IMR-90 (cell line): ENCODE measurements at regions not wholly inside any gene's neighbourhood (a gene's known extent, or its start where the extent isn't known, plus 50 kb on each side); places are given as distances from the start of the nearest gene placed in this dataset.

Experiments
- ATAC-seq: fragments of 200-7000 bp; cut with Tn5 transposase; 2 replicates; pipeline ENCODE4 v1.9.1; 2020; ENCODE audit warnings: low read depth, mild to moderate bottlenecking, moderate library complexity
- BruUV-seq: library from RNA; stranded (reverse); fragments of 400-500 nt; replicated peaks from 2 replicates; lab custom pipeline; 2021; lab: Mats Ljungman, UMichigan
- CTCF ChIA-PET: fragments of 300-600 bp; formaldehyde crosslinking; extraction: SDS; loops from one replicate; lab custom pipeline; 2021; ENCODE audit warnings: antibody characterized with exemption; lab: Yijun Ruan, JAX
- POLR2A ChIA-PET: fragments of 300-600 bp; sonication (Branson Sonifier 250); formaldehyde crosslinking; loops from one replicate; lab custom pipeline; 2022; ENCODE audit warnings: antibody characterized with exemption; ENCODE audit not compliant: unreplicated experiment; lab: Charles Lee
- DNase-seq: peaks from one replicate; pipeline ENCODE4 v3.0.0; 2013
- H2AFZ ChIP-seq: replicated peaks from 2 replicates; pipeline ENCODE3; 2013; ENCODE audit warnings: low read length, mild to moderate bottlenecking; ENCODE audit not compliant: poor library complexity
- H2AK5ac ChIP-seq: 2 replicates; pipeline ENCODE4 v1.6.1; 2013; ENCODE audit warnings: low read depth, low read length, inconsistent platforms
- H2AK9ac ChIP-seq: replicated peaks from 2 replicates; pipeline ENCODE3; 2013; ENCODE audit warnings: mild to moderate bottlenecking, low read depth, low read length, moderate library complexity; ENCODE audit not compliant: poor library complexity
- H2BK120ac ChIP-seq: 2 replicates; pipeline ENCODE4 v1.6.1; 2013; ENCODE audit warnings: low read depth, low read length, inconsistent platforms
- H2BK15ac ChIP-seq: 3 replicates; pipeline ENCODE4 v1.6.1; 2013; ENCODE audit warnings: low read depth, low read length, inconsistent platforms
- H2BK20ac ChIP-seq: 2 replicates; pipeline ENCODE4 v1.6.1; 2013; ENCODE audit warnings: low read depth, mild to moderate bottlenecking, inconsistent platforms, low read length, moderate library complexity
- H2BK5ac ChIP-seq: 2 replicates; pipeline ENCODE4 v1.6.1; 2013; ENCODE audit warnings: mild to moderate bottlenecking, low read depth, low read length, inconsistent platforms; ENCODE audit not compliant: poor library complexity, severe bottlenecking
- H3K14ac ChIP-seq: replicated peaks from 2 replicates; pipeline ENCODE4 v1.6.1; 2013; ENCODE audit warnings: low read depth, low read length, inconsistent platforms
- H3K18ac ChIP-seq: 2 replicates; pipeline ENCODE4 v1.6.1; 2013; ENCODE audit warnings: low read depth, low read length, control low read depth
- H3K23ac ChIP-seq: 2 replicates; pipeline ENCODE4 v1.6.1; 2013; ENCODE audit warnings: low read depth, low read length, inconsistent platforms
- H3K27ac ChIP-seq: 2 replicates; pipeline ENCODE4 v1.5.1; 2013; ENCODE audit warnings: mild to moderate bottlenecking, control low read depth, low read length; ENCODE audit not compliant: insufficient read depth
- H3K27me3 ChIP-seq: 2 replicates; pipeline ENCODE4 v1.6.1; 2013; ENCODE audit warnings: low read length; ENCODE audit not compliant: control insufficient read depth, insufficient read depth
- H3K36me3 ChIP-seq: 2 replicates; pipeline ENCODE4 v1.6.1; 2013; ENCODE audit warnings: low read length, mixed read lengths; ENCODE audit not compliant: control insufficient read depth, insufficient read depth
- H3K4ac ChIP-seq: 2 replicates; pipeline ENCODE4 v1.6.1; 2013; ENCODE audit warnings: low read depth, low read length, inconsistent platforms
- H3K4me1 ChIP-seq: 2 replicates; pipeline ENCODE4 v1.6.1; 2013; ENCODE audit warnings: low read length, mixed read lengths; ENCODE audit not compliant: control insufficient read depth, insufficient read depth
- H3K4me2 ChIP-seq: 2 replicates; pipeline ENCODE4 v1.6.1; 2013; ENCODE audit warnings: low read depth, mild to moderate bottlenecking, control low read depth, low read length, moderate library complexity
- H3K4me3 ChIP-seq: 2 replicates; pipeline ENCODE4 v1.5.1; 2013; ENCODE audit warnings: low read depth, mild to moderate bottlenecking, control low read depth, low read length, moderate library complexity; ENCODE audit not compliant: insufficient read depth
- H3K56ac ChIP-seq: 2 replicates; pipeline ENCODE4 v1.6.1; 2013; ENCODE audit warnings: low read length, inconsistent platforms; ENCODE audit not compliant: insufficient read depth; ENCODE audit errors: extremely low read depth
- H3K79me1 ChIP-seq, 2 experiments: 2 replicates each; pipeline ENCODE4 v1.6.1; 2013; ENCODE audit warnings: low read length in 2 of 2, inconsistent platforms in 1 of 2, low read depth in 1 of 2
- H3K9ac ChIP-seq: 2 replicates; pipeline ENCODE4 v1.6.1; 2013; ENCODE audit warnings: low read depth, low read length, control low read depth
- H3K9me1 ChIP-seq: 2 replicates; pipeline ENCODE4 v1.6.1; 2013; ENCODE audit warnings: low read length, inconsistent platforms; ENCODE audit not compliant: insufficient read depth
- H3K9me3 ChIP-seq: 2 replicates; pipeline ENCODE4 v1.6.1; 2013; ENCODE audit warnings: low read length; ENCODE audit not compliant: control insufficient read depth, insufficient read depth
- H4K20me1 ChIP-seq: 2 replicates; pipeline ENCODE4 v1.6.1; 2013; ENCODE audit warnings: low read length, inconsistent platforms; ENCODE audit not compliant: insufficient read depth
- H4K5ac ChIP-seq: 2 replicates; pipeline ENCODE4 v1.6.1; 2013; ENCODE audit warnings: mild to moderate bottlenecking, low read depth, low read length, control low read depth
- H4K8ac ChIP-seq, 2 experiments: 2 replicates each; pipeline ENCODE4 v1.6.1; 2013; ENCODE audit warnings: low read depth in 2 of 2, low read length in 2 of 2, control low read depth in 1 of 2, inconsistent platforms in 1 of 2
- H4K91ac ChIP-seq: 2 replicates; pipeline ENCODE4 v1.6.1; 2013; ENCODE audit warnings: low read depth, low read length, inconsistent platforms; ENCODE audit not compliant: insufficient read depth
- BHLHE40 ChIP-seq: fragments of 150-350 bp; IDR thresholded peaks from 2 replicates; pipeline ENCODE4 v1.6.1; 2016; ENCODE audit warnings: mild to moderate bottlenecking, low read depth, low read length
- CEBPB ChIP-seq: IDR thresholded peaks from 2 replicates; pipeline ENCODE4 v1.6.1; 2012; ENCODE audit warnings: low read depth, low read length, improper control_type of control experiment
- CHD1 ChIP-seq: IDR thresholded peaks from 2 replicates; pipeline ENCODE4 v1.6.1; 2012; ENCODE audit warnings: low read depth, low read length, improper control_type of control experiment
- MAZ ChIP-seq: IDR thresholded peaks from 2 replicates; pipeline ENCODE4 v1.6.1; 2012; ENCODE audit warnings: low read depth, mild to moderate bottlenecking, low read length, improper control_type of control experiment, moderate library complexity, borderline replicate concordance
- MXI1 ChIP-seq: IDR thresholded peaks from 2 replicates; pipeline ENCODE4 v1.6.1; 2012; ENCODE audit warnings: low read depth, mild to moderate bottlenecking, low read length, moderate library complexity, borderline replicate concordance
- NFE2L2 ChIP-seq: fragments of 150-350 bp; IDR thresholded peaks from 2 replicates; pipeline ENCODE4 v1.6.1; 2016; ENCODE audit warnings: low read depth, mild to moderate bottlenecking, low read length
- POLR2A ChIP-seq: IDR thresholded peaks from 2 replicates; pipeline ENCODE4 v1.6.1; 2012; ENCODE audit warnings: mild to moderate bottlenecking, low read depth, low read length
- RAD21 ChIP-seq: IDR thresholded peaks from 2 replicates; pipeline ENCODE4 v1.6.1; 2012; ENCODE audit warnings: low read length, improper control_type of control experiment
- RCOR1 ChIP-seq: IDR thresholded peaks from 2 replicates; pipeline ENCODE4 v1.6.1; 2012; ENCODE audit warnings: mild to moderate bottlenecking, low read length, improper control_type of control experiment; ENCODE audit not compliant: insufficient replicate concordance
- RFX5 ChIP-seq: IDR thresholded peaks from 2 replicates; pipeline ENCODE4 v1.8.0; 2012; ENCODE audit warnings: low read depth, mild to moderate bottlenecking, low read length, moderate library complexity
- SMC3 ChIP-seq: fragments of 150-350 bp; IDR thresholded peaks from 2 replicates; pipeline ENCODE4 v1.6.1; 2016; ENCODE audit warnings: low read depth, mild to moderate bottlenecking, antibody characterized with exemption, low read length, moderate library complexity
- WGBS, 2 experiments: methylation state at CpG; one replicate each; pipeline versions ENCODE4 v1.1.5 to v1.1.7; 2013; ENCODE audit warnings: missing lambda C conversion rate in 2 of 2; ENCODE audit not compliant: insufficient read length in 1 of 2; ENCODE audit errors: extremely low coverage in 2 of 2; 5-methylcytosine and 5-hydroxymethylcytosine counted together
- dilution Hi-C: fragments of 300-500 bp; cut with HindIII; formaldehyde crosslinking; loops from one replicate; pipeline ENCODE4 v1.14.3; 2018; ENCODE audit warnings: low sequenced_read_pairs; ENCODE audit not compliant: unreplicated experiment
- in situ Hi-C: fragments of 300-500 bp; cut with MboI; formaldehyde crosslinking; loops from 3 replicates; pipeline ENCODE4 v1.14.3; 2019; ENCODE audit warnings: low sequenced_read_pairs, inconsistent platforms, mixed read lengths
- intact Hi-C: fragments of 100-400 bp; cut with micrococcal nuclease; formaldehyde crosslinking; loops from 2 replicates; pipeline ENCODE4 v1.10.0; 2022
- TF ChIP-seq, protein P1 (sequence below): fragments of 150-350 bp; IDR thresholded peaks from 2 replicates; pipeline ENCODE4 v1.6.1; 2017; ENCODE audit warnings: mild to moderate bottlenecking, antibody characterized with exemption, low read length, low read depth
- TF ChIP-seq, protein P2 (sequence below): fragments of 150-350 bp; IDR thresholded peaks from 2 replicates; pipeline ENCODE4 v1.6.1; 2016; ENCODE audit warnings: low read depth, mild to moderate bottlenecking, low read length, moderate library complexity, borderline replicate concordance
- TF ChIP-seq, protein P3 (sequence below): conservative IDR thresholded peaks from 2 replicates; pipeline ENCODE4 v1.5.1; 2012; ENCODE audit warnings: mild to moderate bottlenecking, low read depth, low read length, improper control_type of control experiment

DNA sequence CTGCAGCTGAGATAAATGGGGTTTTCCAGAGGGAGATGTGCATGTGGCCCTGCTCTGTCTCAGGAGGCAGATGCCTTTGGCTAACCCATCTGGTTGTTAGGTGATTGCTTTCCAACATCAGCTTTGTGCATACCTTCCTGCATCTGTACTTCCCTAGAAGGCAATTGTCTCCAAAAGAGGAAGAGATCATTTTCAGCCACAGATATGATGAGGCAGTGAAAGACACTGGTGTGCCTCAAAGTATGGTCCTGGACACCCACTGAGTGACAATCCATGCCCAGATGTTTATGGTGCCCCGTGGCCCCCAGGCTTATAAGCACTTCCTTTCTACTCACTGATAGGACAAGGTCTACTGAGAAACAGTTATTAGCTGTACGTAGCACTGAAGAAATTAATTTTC lies 117.5 kb upstream of the NR2F2 start:
- no peak overlapping the region for H2BK20ac ChIP-seq
- CTCF ChIA-PET, result no interaction called here
- TF ChIP-seq POLR2A (no peak), RCOR1 (no peak), SMC3 (no peak), CEBPB (no peak), NFE2L2 (no peak), MXI1 (no peak), RAD21 (no peak), MAZ (no peak), CHD1 (no peak), RFX5 (no peak), BHLHE40 (no peak)
- TF ChIP-seq, protein P1, sequence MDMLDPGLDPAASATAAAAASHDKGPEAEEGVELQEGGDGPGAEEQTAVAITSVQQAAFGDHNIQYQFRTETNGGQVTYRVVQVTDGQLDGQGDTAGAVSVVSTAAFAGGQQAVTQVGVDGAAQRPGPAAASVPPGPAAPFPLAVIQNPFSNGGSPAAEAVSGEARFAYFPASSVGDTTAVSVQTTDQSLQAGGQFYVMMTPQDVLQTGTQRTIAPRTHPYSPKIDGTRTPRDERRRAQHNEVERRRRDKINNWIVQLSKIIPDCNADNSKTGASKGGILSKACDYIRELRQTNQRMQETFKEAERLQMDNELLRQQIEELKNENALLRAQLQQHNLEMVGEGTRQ, result no peak
- TF ChIP-seq, protein P2, sequence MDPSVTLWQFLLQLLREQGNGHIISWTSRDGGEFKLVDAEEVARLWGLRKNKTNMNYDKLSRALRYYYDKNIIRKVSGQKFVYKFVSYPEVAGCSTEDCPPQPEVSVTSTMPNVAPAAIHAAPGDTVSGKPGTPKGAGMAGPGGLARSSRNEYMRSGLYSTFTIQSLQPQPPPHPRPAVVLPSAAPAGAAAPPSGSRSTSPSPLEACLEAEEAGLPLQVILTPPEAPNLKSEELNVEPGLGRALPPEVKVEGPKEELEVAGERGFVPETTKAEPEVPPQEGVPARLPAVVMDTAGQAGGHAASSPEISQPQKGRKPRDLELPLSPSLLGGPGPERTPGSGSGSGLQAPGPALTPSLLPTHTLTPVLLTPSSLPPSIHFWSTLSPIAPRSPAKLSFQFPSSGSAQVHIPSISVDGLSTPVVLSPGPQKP, result no peak
- TF ChIP-seq, protein P3, sequence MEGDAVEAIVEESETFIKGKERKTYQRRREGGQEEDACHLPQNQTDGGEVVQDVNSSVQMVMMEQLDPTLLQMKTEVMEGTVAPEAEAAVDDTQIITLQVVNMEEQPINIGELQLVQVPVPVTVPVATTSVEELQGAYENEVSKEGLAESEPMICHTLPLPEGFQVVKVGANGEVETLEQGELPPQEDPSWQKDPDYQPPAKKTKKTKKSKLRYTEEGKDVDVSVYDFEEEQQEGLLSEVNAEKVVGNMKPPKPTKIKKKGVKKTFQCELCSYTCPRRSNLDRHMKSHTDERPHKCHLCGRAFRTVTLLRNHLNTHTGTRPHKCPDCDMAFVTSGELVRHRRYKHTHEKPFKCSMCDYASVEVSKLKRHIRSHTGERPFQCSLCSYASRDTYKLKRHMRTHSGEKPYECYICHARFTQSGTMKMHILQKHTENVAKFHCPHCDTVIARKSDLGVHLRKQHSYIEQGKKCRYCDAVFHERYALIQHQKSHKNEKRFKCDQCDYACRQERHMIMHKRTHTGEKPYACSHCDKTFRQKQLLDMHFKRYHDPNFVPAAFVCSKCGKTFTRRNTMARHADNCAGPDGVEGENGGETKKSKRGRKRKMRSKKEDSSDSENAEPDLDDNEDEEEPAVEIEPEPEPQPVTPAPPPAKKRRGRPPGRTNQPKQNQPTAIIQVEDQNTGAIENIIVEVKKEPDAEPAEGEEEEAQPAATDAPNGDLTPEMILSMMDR, result no peak
- POLR2A ChIA-PET, result no interaction called here
- no peak overlapping the region for H2AFZ ChIP-seq
- H3K27me3 ChIP-seq, result no peaks in the 10 kb centered on the region
- H3K4me1 ChIP-seq, result no peaks in the 10 kb centered on the region
- H3K36me3 ChIP-seq, result no peaks in the 10 kb centered on the region
- H3K4me3 ChIP-seq, result no peak overlapping the region
- H2BK15ac ChIP-seq, result no peak overlapping the region
- in situ Hi-C loops, result no loop called here
- no CpG with 5 or more reads among the region's 2 CpGs for WGBS, 2 experiments
- H2BK120ac ChIP-seq, result no peak overlapping the region
- no peaks in the 10 kb centered on the region; the same call in 1 of the 2 replicates for H3K9me1 ChIP-seq
- H4K5ac ChIP-seq, result no peak overlapping the region
- no peak overlapping the region for H3K4ac ChIP-seq
- no peak overlapping the region for H2AK5ac ChIP-seq
- H3K14ac ChIP-seq, result no peak overlapping the region
- BruUV-seq, result no TSS peak
- H3K4me2 ChIP-seq, result no peak overlapping the region
- no peak overlapping the region for H3K18ac ChIP-seq
- no peak overlapping the region for H4K91ac ChIP-seq
- no peak overlapping the region for H3K56ac ChIP-seq
- H3K23ac ChIP-seq, result no peak overlapping the region
- H3K9me3 ChIP-seq, result no peaks in the 10 kb centered on the region
- H3K79me1 ChIP-seq, result peaks cover 0 to 2% of the 10 kb centered on the region in 2 experiments; a peak in 1 of 4 replicates
- H4K20me1 ChIP-seq, result no peaks in the 10 kb centered on the region
- H3K27ac ChIP-seq, result no peak overlapping the region
- H3K9ac ChIP-seq, result no peak overlapping the region
- dilution Hi-C loops, result no loop called here
- H2BK5ac ChIP-seq, result no peak overlapping the region
- no peak for ATAC-seq
- no peak overlapping the region for H2AK9ac ChIP-seq
- intact Hi-C loops, result no loop called here
- no peak overlapping the region for H4K8ac ChIP-seq
- no peak for DNase-seq
